ENCODE measurements at regions not wholly inside any gene's neighbourhood (a gene's known extent, or its start where the extent isn't known, plus 50 kb on each side); places are given as distances from the start of the nearest gene placed in this dataset.
"Not testable (repeated sequence)": the region's sequence is repeated elsewhere in the genome, so short reads cannot be mapped to it uniquely, and the experiment has no call there.

DNA sequence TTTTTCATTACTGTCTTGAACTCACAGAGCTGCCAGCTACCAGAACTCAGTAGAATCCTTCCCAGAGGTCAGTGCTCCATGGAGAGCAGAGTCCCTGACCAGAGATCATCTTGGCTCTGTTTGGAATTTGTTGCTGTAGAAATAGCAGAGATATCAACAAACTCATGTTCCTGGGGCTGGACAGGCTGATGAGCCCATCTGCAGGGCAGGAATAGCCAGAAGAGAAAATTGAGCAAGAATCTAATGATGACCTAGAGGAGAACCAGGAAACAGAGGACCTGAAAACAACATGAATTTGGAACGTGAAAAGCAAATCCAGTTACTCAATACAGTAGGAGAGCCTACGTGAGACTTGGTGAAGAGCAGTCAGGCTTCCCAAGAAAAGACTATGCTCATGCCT lies 437.8 kb downstream of the PLK2 start:
- no peak for DNase-seq

DNA sequence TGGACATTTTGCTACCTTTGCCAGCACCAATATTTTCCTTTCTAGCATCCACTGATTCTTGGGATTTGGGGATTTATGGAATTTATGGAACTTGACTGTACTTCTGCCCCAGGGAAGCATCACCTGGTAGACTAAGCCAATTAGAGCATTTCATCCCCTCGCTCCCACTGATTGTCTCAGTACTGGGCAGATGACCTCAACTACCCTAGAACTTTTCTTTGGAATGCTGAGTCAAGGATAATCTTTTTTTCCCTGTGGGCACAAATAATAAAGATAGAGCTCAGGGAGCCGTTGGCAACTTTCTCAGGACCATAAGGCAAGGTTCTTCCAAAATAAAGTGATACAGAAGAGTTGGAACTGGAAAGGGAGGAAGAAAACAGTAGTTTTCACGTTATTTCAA lies 438.4 kb downstream of the PLK2 start:
- no peak for DNase-seq

DNA sequence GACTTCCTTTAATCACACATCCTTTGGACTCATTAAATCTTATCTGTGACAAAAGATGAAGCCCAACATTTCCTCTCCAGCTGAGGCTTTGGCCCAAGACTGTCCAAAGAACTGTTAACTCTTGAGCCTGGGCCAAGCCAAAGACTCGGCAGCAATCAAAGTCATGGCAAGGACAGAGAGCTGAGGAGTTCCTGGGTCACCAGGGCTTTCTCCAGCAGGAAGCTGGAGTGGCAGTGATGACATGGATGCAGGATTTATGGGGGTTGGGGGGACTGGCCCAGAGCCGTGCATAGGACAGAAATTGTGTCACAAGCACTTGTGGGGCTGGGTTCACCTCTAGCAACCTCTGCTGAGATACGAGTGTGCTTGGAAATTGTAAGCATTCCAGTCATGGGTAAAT lies 440.3 kb downstream of the PLK2 start:
- peak; percentile 11 to 33 (median 32) for DNase-seq

DNA sequence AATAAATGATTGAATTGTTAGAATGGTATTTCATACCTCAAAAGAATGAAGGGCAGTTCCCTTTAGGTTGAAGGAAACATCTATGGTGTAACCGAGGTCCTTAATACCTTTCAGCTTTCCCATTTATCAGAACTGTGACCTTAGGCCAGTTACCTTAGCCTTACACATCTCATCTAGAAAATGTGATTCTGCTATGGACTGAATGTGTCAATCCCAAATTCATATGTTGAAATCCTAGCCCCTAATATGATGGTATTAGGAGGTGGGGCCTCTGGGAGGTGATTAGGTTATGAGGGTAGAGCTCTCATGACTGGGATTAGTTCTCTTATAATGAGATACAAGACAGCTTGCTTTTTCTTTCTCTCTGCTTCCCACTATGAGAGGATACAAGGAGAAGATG lies 441.9 kb downstream of the PLK2 start:
- no peak for DNase-seq

DNA sequence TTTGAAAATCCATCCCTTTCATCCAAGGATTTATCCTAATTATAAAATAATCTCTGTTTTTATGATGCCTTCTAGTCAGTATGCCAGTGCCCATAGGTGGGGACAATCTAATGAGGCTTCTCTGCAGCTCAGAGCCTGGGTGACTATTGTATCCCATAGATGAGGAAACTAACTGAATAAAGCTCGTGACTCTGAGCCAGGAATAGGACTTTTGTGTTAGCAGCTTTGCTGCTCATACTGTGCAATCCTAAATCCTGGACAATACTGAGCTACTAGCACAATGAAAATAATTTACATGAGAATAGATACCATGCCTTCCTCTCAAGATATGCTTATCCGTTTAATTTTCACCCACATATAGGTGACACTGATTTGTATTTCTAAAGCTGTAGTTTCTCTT lies 443.0 kb downstream of the PLK2 start:
- DNase-seq, result no peak

DNA sequence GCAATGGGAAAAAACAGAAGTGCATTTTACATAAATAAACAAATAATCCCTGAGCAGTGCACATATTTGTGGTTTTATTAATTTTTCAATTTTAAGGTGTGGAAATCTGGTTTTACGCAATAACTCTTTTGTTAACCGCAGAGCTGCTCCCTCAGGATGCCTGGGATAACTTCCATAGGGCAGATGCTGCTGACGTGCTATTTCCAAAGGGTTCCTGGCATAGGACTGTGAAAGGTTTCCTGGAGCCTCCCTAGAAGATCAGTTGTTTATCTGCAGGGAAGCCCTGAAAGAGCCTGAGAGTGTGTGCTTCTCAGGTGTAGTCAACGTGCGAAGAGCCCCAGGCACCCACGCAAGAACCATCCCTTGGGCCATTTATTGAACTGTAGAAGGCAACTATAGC lies 443.5 kb downstream of the PLK2 start:
- DNase-seq, result peak in 1 of 3 donors; percentile 26

DNA sequence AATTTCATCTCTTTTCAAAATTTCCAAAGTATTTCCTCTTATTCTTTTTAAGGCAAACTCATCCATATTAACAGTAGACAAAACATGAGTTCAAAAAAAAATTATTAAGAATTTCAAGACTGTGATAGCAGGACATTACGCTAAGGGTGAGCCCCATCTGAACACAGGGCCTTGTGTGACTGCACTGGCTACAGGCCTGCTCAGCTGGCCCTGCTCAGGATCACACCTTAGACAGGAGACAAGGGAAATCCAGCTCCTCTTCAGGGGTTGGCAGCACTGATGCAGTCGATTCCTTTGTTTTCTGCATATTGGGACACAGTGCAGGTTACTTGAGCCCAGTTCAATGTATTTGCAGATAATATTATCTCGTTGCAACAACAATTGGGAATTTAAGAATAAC lies 444.7 kb downstream of the PLK2 start:
- DNase-seq, result no peak

DNA sequence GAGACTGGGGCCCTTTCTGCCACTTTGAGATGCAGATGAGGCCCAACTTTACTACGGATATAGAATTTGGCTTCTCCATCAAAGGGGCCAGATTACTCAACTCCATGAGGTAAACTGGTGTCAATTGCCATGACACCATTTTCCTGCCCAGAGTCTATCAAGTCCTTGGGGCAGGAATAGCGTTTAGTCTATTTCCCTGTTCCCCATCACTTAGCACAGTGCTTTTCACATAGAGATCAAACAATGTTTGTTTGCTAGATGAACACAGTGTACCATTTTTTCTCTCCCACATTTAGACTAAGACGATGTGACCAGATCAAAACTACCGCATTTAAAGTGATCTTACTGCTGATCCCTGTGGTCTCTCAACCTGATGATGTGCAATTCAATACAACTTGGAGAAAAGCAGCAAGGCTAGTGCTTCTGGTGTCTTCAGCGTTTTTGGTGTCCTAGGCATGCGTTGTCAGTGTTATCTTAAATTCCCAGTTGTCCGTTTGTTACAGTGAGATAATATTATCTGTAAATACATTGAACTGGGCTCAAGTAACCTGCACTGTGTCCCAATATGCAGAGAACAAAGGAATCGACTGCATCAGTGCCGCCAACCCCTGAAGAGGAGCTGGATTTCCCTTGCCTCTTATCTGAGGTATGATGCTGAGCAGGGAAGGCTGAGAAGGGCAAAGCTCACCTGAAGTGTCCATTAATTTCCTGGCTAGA lies 446.2 kb downstream of the PLK2 start:
- no peak for DNase-seq

DNA sequence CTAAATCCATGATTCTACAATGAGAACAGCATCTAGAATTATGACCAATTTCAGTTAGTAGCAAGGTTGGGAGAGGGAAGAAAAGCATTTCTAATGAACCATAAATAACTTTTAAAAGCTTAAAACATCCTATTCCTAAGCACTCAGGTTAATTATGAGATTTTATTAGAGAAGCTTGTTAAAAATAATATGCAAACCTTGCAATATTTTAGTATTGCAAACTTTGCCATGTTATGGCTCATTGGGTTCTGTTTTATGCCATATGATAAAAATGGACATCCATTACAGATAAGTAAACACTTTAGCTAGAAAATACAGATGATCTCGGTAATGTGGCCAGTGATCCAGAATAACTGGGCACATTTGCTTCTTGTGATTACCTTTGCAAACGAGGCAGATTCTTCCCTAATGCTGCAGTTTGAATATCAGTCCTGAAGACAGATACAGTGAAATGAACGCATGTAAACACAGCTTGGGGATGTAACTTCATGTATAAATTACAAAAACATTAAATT lies 447.0 kb downstream of the PLK2 start:
- no peak for DNase-seq

DNA sequence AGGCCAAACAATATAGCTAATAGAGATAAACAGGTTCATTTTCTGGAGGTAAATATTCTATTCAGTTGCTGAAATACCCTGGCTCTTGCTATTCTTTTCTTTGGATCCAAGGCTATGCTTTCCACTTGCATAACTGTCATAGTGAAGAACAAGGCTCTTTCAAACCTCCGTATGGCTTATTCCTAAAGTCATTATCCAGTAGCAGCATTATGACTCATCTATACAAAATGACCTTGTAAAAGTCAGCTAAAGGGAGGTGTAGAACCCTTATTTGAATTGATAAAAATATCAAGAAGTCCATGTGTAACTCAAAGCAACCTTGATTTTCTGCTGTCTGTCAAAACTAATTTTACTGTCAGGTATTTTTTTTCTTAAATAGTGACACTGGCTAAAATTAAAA lies 447.8 kb downstream of the PLK2 start:
- no peak for DNase-seq

DNA sequence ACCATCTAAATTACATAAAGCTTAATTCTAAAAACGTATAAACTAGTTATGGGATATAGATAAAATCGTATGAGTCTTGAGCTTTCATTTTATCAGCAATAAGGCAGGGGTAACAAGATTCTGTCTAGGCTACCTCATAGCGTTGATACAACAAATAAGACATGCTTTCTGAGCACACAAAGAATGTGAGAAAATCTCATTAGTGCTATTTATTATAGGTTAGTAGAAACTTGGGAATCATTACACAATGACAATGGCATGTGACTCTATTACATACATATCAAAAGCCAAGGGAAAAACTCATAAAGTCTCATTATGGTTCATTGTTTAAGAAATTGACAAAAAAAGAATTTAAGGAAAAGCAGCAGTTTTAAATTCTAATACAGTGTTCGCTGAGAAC lies 448.6 kb downstream of the PLK2 start:
- no peak for DNase-seq

DNA sequence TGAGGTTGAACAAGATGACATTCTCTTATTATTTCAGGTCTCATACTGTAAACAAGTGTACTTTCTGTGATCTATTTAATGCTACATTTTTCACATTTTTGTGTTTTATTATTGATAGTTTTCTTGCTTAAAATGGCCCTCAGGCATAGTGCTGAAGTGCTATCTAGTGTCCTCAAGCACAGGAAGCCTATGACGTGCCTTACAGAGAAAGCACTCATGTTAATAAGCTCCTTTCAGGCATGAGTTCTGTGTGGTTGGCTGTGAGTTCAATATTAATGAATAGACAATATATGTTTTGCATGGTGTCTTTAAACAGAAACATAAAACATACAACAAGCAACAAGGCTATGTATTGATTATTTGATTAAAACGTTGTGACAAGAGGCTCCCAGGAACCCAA lies 450.1 kb downstream of the PLK2 start:
- no peak for DNase-seq

DNA sequence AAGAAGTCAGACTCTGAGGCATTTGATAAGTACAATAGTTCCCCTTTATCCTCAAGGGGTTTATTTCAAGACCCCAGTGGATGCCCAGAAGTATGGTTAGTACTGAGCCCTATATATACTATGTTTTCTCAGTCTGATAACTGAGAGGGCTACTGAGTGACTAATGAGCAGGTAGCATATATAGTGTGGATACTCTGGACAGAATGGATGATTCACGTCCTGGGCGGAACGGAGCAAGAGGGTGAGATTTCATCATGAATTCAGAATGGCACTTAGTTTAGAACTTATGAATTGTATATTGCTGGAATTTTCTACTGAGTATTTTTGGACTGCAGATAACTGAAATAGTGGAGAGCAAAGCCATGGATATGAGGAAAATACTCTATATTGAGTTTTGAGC lies 457.6 kb downstream of the PLK2 start:
- DNase-seq, result no peak

DNA sequence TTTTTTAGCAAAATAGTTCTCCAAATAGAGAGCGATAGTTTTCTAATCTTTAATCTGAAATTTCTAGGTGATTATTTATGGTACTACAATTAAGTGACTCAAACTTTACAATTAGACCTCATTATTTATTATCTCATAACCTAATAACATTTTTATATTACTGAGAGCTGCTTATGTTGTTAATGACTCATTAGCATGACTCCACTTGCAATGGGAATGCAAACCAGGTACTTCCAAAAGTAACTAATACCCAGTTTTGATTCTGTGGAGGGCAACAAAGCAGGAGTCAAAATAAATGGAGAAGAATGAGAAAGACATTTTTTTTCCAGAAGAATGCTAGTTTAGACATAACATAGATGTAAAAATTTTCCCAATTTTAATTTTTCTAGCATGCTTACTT lies 466.0 kb downstream of the PLK2 start:
- no peak for DNase-seq

DNA sequence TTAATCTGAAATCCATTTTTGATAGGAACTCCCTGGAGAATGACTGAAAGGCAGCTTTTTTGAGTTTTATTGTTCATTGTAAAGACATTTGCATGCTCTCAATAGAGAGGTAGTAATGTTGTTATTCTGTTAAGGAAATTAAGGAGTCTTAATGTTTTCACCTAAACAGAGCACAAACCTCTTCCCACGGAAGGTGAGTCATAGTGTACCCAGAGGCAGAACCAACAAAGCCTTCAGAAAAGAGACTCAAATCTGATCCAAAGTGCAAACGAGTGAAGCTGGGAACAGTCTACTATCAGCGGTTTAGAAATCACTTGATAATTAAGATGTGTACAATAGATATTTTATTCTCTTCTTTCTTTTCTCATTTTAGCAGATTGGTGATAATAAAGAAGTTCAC lies 470.5 kb downstream of the PLK2 start:
- DNase-seq, result no peak

DNA sequence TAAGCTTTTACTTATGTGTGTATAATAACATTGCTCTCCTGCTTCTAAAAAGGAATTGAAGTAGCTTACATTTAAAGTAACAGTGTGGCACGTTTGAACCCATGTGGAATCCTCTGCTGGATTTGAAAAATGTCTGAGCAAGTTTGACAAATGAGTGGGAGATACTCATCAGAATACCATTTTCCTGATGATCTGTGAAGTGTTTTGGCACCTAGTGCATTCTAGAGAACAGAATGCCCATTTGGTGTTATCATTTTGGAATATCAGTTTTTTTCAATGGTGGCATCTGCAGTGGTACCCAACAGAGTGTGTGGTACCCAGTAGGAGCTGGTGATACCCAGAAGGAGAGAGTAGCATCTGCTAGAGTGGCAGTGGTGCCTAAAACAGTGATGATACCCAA lies 471.1 kb downstream of the PLK2 start:
- no peak for DNase-seq

DNA sequence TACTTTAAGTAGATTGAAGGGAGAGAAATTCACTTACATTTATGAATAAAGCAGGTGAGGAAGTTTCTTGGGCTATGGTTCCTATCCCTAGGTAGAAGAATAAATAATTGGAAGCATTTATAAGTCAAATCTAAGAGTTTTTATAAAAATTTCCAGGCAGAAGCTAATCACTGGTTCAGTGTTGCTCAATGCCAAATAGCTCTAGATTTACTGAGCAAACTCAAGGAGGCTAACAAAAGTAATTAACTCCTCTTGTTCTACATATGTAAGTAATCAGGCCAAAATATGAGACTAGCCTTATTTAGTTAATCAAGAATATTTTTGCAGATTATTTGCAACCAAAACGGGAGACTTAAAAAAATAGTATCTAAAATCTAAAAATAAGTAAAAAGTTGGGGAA lies 472.3 kb downstream of the PLK2 start:
- no peak for DNase-seq

DNA sequence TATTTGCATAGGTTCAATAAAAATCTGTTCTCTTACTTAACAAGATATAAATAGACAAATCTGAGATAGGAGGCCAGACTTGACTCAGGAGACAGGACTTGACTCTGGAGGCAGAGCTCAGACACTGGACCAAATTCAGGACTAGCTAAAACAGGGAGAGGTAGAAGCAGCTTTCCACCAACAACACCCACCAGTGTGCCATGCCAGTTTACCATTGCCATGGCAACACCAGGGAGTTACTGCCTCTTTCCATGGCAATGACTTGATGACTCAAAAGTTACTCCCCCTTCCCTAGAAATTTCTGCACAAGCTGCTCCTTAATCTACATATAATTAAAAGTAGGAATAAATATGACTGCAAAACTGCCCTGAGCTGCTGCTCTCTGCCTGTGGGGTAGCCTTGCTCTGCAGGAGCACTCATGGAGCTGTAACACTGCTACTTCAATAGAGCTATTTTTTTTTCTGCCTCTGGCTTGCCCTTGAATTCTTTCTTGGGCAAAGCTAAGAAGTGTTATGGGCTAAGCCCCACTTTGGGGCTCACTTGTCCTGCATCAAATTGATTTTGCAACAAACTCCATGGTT lies 473.0 kb downstream of the PLK2 start:
- DNase-seq, result peak in 1 of 3 donors; percentile 7

DNA sequence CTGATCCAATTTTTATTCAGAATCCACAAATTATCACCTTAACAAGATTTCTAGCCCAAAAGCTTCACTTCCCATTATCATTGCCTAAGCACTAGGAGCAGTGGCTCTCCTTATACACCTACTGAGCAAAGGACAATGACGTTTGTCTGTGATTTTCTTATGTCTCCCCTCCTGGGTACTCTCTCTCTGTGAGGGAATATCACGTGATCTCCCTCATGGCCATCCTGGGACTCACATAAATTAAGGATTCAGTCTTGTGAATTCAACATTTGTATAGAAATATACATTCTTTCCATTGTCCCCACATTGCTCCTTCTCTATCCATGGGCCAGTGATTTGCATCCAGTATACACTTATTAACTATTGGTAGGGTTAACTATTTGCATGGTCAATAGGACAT lies 476.5 kb downstream of the PLK2 start:
- DNase-seq, result no peak

DNA sequence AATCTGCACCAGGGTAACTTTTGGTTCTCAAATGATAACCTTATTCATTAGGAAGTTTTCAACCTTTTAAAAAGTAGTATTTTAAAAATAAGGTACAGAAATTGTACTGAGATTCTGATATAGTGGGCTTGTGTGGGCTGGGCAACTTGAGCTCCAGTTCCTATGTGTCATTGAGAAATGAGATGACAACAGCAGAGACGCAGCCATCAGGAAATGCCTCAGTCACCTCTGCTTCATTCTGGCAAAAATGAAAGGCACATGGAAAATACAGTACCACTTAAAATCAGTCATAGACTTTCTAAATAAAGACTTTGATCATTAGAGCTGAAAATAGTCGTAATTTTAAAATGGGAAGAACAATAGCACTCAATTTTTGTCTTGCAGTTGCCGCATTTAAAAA lies 480.2 kb downstream of the PLK2 start:
- no peak for DNase-seq

DNA sequence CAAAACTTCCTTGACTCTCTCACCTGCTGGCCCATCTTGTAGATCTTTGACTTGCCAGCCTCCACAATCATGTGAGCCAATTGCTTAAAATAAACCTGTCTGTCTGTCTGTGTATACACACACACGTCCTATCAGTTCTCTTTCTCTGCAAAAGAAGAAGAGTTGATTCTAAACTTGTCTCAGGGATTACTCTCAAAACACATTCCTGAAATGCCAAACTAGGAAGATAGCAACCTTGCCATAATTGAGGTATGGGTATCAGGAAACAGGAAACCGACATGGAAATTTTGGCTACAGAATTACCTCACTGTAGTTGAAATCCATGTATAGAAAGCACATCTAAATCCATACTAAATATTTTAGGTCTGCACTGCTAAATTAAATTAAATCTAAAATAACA lies 483.4 kb downstream of the PLK2 start:
- no peak for DNase-seq

DNA sequence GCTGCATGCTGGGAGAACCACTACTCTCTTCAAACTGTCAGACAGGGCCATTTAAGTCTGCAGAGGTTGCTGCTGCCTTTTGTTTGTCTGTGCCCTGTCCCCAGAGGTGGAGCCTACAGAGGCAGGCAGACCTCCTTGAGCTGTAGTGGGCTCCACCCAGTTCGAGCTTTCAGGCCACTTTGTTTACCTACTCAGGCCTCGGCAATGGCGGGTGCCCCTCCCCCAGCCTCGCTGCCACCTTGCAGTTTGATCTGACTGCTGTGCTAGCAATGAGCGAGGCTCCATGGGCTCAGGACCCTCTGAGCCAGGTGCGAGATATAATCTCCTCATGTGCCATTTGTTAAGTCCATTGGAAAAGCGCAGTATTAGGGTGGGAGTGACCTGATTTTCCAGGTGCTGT lies 487.8 kb downstream of the PLK2 start:
- DNase-seq, result not testable (repeated sequence)

DNA sequence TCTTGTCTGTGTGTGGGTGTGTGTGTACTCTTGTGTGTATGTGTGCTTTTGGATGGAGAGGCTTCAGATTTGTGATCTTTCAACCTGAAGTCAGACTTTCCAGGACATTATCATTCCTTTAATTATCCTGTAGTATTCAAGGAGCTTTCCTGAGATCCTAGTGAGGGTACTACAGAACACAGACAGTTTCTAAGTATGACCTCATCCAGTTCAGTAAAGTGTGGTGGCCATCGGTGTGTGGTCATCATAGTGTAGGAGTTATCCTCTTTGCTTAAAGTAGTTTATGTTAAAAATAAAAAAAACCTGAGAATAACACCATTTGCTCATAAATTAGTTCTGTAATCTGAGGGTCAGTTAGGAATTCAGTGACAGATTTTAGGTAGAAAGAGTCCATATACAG lies 478.0 kb upstream of the ACTBL2 start:
- DNase-seq, result no peak

DNA sequence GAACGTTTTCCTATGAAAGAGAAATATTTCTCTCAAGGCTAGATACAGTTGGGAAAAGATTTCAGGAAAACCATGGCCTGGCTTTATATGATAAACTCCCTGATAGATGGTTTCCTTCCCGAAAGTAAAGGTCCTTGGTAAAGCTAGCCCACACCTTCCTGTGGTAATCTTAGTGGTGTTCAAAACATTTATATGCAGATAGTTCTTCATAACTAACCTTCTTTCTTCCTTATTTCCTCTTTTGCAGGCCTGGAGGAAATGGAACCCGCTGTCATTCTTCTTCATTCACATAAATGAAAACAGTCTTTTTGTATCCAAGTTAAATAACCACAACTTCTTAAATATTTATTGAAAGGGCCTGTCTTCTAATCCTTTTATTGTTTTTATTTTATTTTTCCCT lies 474.0 kb upstream of the ACTBL2 start:
- DNase-seq, result no peak

All from muscle of back (tissue), 3 donors.